GM23338 (cell line): ENCODE measurements at regions not wholly inside any gene's neighbourhood (a gene's known extent, or its start where the extent isn't known, plus 50 kb on each side); places are given as distances from the start of the nearest gene placed in this dataset.
A peak's percentile ranks its signal among the peaks of the same experiment; 100 is the strongest.

Experiments used
- ATAC-seq: fragments of 200-7000 bp; cut with Tn5 transposase; 3 replicates; pipeline ENCODE4 v1.9.1; 2020
- DNase-seq: peaks from one replicate; pipeline ENCODE4 v3.0.0-alpha.2; 2015; ENCODE audit warnings: low spot score
- H2AFZ ChIP-seq: fragments of 200-600 bp; sonication (generic); 2 replicates; pipeline ENCODE4 v1.8.0; 2016; ENCODE audit warnings: antibody characterized with exemption, mild to moderate bottlenecking, moderate library complexity
- H3F3A ChIP-seq: fragments of 200-600 bp; sonication (generic); replicated peaks from 2 replicates; pipeline ENCODE4 v1.8.0; 2017; ENCODE audit warnings: antibody characterized with exemption, mixed run types, low read depth
- H3K27ac ChIP-seq: fragments of 200-600 bp; sonication (generic); 2 replicates; pipeline ENCODE4 v1.6.1; 2016; ENCODE audit warnings: low read depth
- H3K27me3 ChIP-seq: fragments of 200-600 bp; sonication (generic); 2 replicates; pipeline ENCODE4 v1.8.0; 2016; ENCODE audit warnings: mild to moderate bottlenecking, mixed run types, moderate library complexity; ENCODE audit not compliant: insufficient read depth
- H3K36me3 ChIP-seq: fragments of 200-600 bp; sonication (generic); 2 replicates; pipeline ENCODE4 v1.8.0; 2016; ENCODE audit warnings: mild to moderate bottlenecking; ENCODE audit not compliant: insufficient read depth
- H3K4me1 ChIP-seq: fragments of 200-600 bp; sonication (generic); 2 replicates; pipeline ENCODE4 v1.8.0; 2016; ENCODE audit warnings: mild to moderate bottlenecking, moderate library complexity; ENCODE audit not compliant: insufficient read depth
- H3K4me2 ChIP-seq: fragments of 200-600 bp; sonication (generic); 2 replicates; pipeline ENCODE4 v1.7.1; 2017; ENCODE audit warnings: mixed run types
- H3K4me3 ChIP-seq: fragments of 200-600 bp; sonication (generic); 2 replicates; pipeline ENCODE4 v1.6.1; 2016; ENCODE audit warnings: mixed run types
- H3K79me2 ChIP-seq: fragments of 200-600 bp; sonication (generic); replicated peaks from 2 replicates; pipeline ENCODE4 v1.8.0; 2017; ENCODE audit warnings: mild to moderate bottlenecking; ENCODE audit not compliant: insufficient read depth
- H3K9me2 ChIP-seq: fragments of 200-600 bp; sonication (generic); 2 replicates; pipeline ENCODE4 v1.8.0; 2017; ENCODE audit not compliant: insufficient read depth
- H4K20me1 ChIP-seq: fragments of 200-600 bp; sonication (generic); replicated peaks from 2 replicates; pipeline ENCODE4 v1.8.0; 2017; ENCODE audit warnings: mild to moderate bottlenecking; ENCODE audit not compliant: insufficient read depth
- H3K27ac Mint-ChIP-seq: 2 replicates; pipeline ENCODE4 v1.8.0; 2020; ENCODE audit warnings: inconsistent platforms, mild to moderate bottlenecking, moderate library complexity, mixed read lengths
- H3K27me3 Mint-ChIP-seq: 3 replicates; pipeline ENCODE4 v1.8.0; 2022; ENCODE audit warnings: low read depth, mild to moderate bottlenecking, moderate library complexity, mixed read lengths, inconsistent platforms; ENCODE audit not compliant: insufficient read depth, poor library complexity
- H3K36me3 Mint-ChIP-seq: 3 replicates; pipeline ENCODE4 v1.8.0; 2021; ENCODE audit warnings: low read depth, mild to moderate bottlenecking, inconsistent platforms, moderate library complexity, mixed read lengths
- H3K4me1 Mint-ChIP-seq: 3 replicates; pipeline ENCODE4 v1.8.0; 2020; ENCODE audit warnings: mild to moderate bottlenecking, inconsistent platforms, mixed read lengths
- H3K4me3 Mint-ChIP-seq: 3 replicates; pipeline ENCODE4 v1.8.0; 2021; ENCODE audit warnings: moderate library complexity, mild to moderate bottlenecking, inconsistent platforms, mixed read lengths
- H3K9me3 Mint-ChIP-seq: 3 replicates; pipeline ENCODE4 v1.8.0; 2020; ENCODE audit warnings: moderate library complexity, mild to moderate bottlenecking, inconsistent platforms, mixed read lengths
- CREB1 ChIP-seq: fragments of 250-450 bp; sonication (Bioruptor Pico); IDR thresholded peaks from 2 replicates; pipeline ENCODE4 v1.5.0; 2020; ENCODE audit warnings: low read depth, mild to moderate bottlenecking, moderate library complexity
- CTCF ChIP-seq, 2 experiments: fragments of 200-600 bp in 1 of 2; sonication (generic) in 1 of 2; conservative IDR thresholded peaks; 2 replicates each; pipeline versions ENCODE4 v1.5.1 to v1.6.1; 2016 to 2017; ENCODE audit warnings: antibody characterized with exemption in 2 of 2, low read depth in 2 of 2, mild to moderate bottlenecking in 2 of 2, moderate library complexity in 1 of 2
- EZH2 ChIP-seq: fragments of 200-600 bp; sonication (generic); IDR thresholded peaks from one replicate; pipeline ENCODE4 v1.8.0; 2017; ENCODE audit warnings: antibody characterized with exemption, mild to moderate bottlenecking, low read depth; ENCODE audit not compliant: unreplicated experiment
- EZH2phosphoT487 ChIP-seq: fragments of 200-600 bp; sonication (generic); IDR thresholded peaks from one replicate; pipeline ENCODE4 v1.8.1; 2018; ENCODE audit warnings: antibody characterized with exemption; ENCODE audit not compliant: unreplicated experiment
- NANOG ChIP-seq: IDR thresholded peaks from 2 replicates; pipeline ENCODE4 v1.6.1; 2016; ENCODE audit warnings: antibody characterized with exemption, borderline replicate concordance
- ZNF114 ChIP-seq: fragments of 250-450 bp; sonication (Bioruptor Pico); IDR thresholded peaks from 2 replicates; pipeline ENCODE4 v1.5.0; 2020; ENCODE audit warnings: mild to moderate bottlenecking, moderate library complexity
- ZNF331 ChIP-seq: fragments of 250-450 bp; sonication (Bioruptor Pico); IDR thresholded peaks from 2 replicates; pipeline ENCODE4 v1.5.0; 2020; ENCODE audit warnings: low read depth, mild to moderate bottlenecking, moderate library complexity
- TF ChIP-seq, protein P1 (sequence below): IDR thresholded peaks from one replicate; pipeline ENCODE4 v1.6.1; 2018; ENCODE audit warnings: antibody characterized with exemption; ENCODE audit not compliant: unreplicated experiment

DNA sequence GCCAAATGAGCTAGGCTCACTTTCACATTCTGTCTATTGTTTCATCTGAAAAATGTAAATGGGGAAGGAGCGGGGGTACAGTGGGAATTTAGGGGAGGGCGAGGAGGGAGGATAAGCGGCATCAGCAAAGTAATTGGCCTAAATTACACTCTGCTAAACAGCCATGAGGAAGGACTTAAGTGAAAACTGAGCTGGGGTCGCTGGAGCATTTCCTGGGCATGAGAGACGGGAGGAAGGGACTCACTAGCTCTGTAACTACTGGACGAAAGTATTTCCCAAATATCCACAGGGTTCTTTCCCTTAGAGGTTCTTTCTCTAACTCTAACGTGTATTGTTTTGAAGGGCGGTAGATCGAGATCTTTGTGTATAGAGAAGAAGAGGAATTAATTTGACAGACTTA, 418.0 kb downstream of the SOX2 start:
- Histone ChIP-seq H3K79me2 (no peaks in the 10 kb centered on the region), H3K36me3 (no peaks in the 10 kb centered on the region), H3K9me2 (no peaks in the 10 kb centered on the region), H3F3A (no peaks in the 10 kb centered on the region), H3K4me1 (peaks cover 8% of the 10 kb centered on the region; the same call in 1 of the 2 replicates), H3K4me3 (no peak overlapping the region), H4K20me1 (no peaks in the 10 kb centered on the region), H2AFZ (0 out of 2 replicates have a peak overlapping the region, but pooled peaks have one; percentile 2), H3K27ac (no peak overlapping the region), H3K27me3 (peaks cover under 1% of the 10 kb centered on the region; the same call in 1 of the 2 replicates), H3K4me2 (no peak overlapping the region)
- no peak for TF ChIP-seq NANOG
- TF ChIP-seq ZNF331: no peak
- no peak for TF ChIP-seq EZH2
- TF ChIP-seq EZH2phosphoT487: no peak
- TF ChIP-seq CREB1 (CRISPR knock-in tag): no peak
- TF ChIP-seq CTCF (conservative IDR thresholded peaks at IDR 0.05; ENCODE audit: low read depth in 2 of 2): no peak
- TF ChIP-seq, protein P1, sequence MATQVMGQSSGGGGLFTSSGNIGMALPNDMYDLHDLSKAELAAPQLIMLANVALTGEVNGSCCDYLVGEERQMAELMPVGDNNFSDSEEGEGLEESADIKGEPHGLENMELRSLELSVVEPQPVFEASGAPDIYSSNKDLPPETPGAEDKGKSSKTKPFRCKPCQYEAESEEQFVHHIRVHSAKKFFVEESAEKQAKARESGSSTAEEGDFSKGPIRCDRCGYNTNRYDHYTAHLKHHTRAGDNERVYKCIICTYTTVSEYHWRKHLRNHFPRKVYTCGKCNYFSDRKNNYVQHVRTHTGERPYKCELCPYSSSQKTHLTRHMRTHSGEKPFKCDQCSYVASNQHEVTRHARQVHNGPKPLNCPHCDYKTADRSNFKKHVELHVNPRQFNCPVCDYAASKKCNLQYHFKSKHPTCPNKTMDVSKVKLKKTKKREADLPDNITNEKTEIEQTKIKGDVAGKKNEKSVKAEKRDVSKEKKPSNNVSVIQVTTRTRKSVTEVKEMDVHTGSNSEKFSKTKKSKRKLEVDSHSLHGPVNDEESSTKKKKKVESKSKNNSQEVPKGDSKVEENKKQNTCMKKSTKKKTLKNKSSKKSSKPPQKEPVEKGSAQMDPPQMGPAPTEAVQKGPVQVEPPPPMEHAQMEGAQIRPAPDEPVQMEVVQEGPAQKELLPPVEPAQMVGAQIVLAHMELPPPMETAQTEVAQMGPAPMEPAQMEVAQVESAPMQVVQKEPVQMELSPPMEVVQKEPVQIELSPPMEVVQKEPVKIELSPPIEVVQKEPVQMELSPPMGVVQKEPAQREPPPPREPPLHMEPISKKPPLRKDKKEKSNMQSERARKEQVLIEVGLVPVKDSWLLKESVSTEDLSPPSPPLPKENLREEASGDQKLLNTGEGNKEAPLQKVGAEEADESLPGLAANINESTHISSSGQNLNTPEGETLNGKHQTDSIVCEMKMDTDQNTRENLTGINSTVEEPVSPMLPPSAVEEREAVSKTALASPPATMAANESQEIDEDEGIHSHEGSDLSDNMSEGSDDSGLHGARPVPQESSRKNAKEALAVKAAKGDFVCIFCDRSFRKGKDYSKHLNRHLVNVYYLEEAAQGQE: no peak
- no peak overlapping the region for H3K27ac Mint-ChIP-seq
- no peaks in the 10 kb centered on the region for H3K36me3 Mint-ChIP-seq
- peak; percentile 26 for DNase-seq
- no peak overlapping the region for H3K4me3 Mint-ChIP-seq
- peak; percentile 34 for ATAC-seq
- peaks cover 2% of the 10 kb centered on the region for H3K27me3 Mint-ChIP-seq
- peaks cover 24% of the 10 kb centered on the region for H3K4me1 Mint-ChIP-seq
- H3K9me3 Mint-ChIP-seq: no peaks in the 10 kb centered on the region

DNA sequence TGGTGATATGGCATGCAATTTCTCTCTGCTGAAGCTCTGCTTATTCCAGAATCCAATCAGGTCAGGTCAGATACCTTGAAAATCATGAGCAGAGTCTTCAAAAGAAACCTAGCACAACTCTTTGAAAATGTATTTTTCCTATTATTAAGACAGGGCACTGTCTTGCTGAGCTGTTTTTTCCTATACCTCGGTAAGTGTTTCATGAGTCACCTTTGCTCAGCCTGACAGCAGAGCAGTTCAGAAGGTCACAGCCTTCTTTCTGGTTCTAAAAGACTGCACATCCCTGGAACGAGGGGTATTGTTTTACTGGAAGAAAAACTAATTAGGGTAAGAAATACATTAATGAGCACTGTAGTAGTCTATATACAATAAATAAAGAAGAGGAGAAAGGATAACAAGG, 422.0 kb downstream of the SOX2 start:
- Mint-ChIP-seq H3K9me3 (no peaks in the 10 kb centered on the region), H3K4me1 (peaks cover 36% of the 10 kb centered on the region), H3K27me3 (peaks cover 8% of the 10 kb centered on the region), H3K27ac (no peak overlapping the region), H3K36me3 (no peaks in the 10 kb centered on the region), H3K4me3 (no peak overlapping the region)
- Histone ChIP-seq H3F3A (no peaks in the 10 kb centered on the region), H4K20me1 (no peaks in the 10 kb centered on the region), H3K9me2 (no peaks in the 10 kb centered on the region), H3K4me1 (peaks cover 17% of the 10 kb centered on the region; the same call in 1 of the 2 replicates), H3K36me3 (no peaks in the 10 kb centered on the region), H3K27ac (no peak overlapping the region), H3K27me3 (peaks cover 11% of the 10 kb centered on the region), H2AFZ (no peak overlapping the region), H3K4me2 (no peak overlapping the region), H3K79me2 (no peaks in the 10 kb centered on the region), H3K4me3 (no peak overlapping the region)
- ATAC-seq (no peak), DNase-seq (no peak)
- TF ChIP-seq ZNF114 (CRISPR knock-in tag): no peak
- TF ChIP-seq NANOG: no peak
